HAP-1 (cell line): ENCODE measurements at regions not wholly inside any gene's neighbourhood (a gene's known extent, or its start where the extent isn't known, plus 50 kb on each side); places are given as distances from the start of the nearest gene placed in this dataset.
"Not testable (repeated sequence)": the region's sequence is repeated elsewhere in the genome, so short reads cannot be mapped to it uniquely, and the experiment has no call there.

ENCODE experiments used
- DNase-seq, 2 experiments: peaks; one replicate each; pipeline ENCODE4 v3.0.0-alpha.2; 2016 to 2020; ENCODE audit warnings: low spot score in 2 of 2
- H3K27me3 ChIP-seq: fragments of 250-450 bp; sonication (Bioruptor Pico); 2 replicates; pipeline ENCODE4 v1.5.1; 2020; ENCODE audit warnings: low read depth, mild to moderate bottlenecking, moderate library complexity
- H3K36me3 ChIP-seq: fragments of 250-450 bp; sonication (Bioruptor Pico); replicated peaks from 2 replicates; pipeline ENCODE4 v1.5.1; 2020; ENCODE audit warnings: mild to moderate bottlenecking
- H3K4me1 ChIP-seq: fragments of 250-450 bp; sonication (Bioruptor Pico); 2 replicates; pipeline ENCODE4 v1.5.1; 2020; ENCODE audit warnings: mild to moderate bottlenecking
- H3K4me3 ChIP-seq: fragments of 250-450 bp; sonication (Bioruptor Pico); 2 replicates; pipeline ENCODE4 v1.5.1; 2020; ENCODE audit warnings: mild to moderate bottlenecking, moderate library complexity
- H3K9me3 ChIP-seq: fragments of 250-450 bp; sonication (Bioruptor Pico); 2 replicates; pipeline ENCODE4 v1.5.1; 2020; ENCODE audit warnings: mild to moderate bottlenecking, moderate library complexity
- in situ Hi-C: fragments of 300-500 bp; cut with MboI; formaldehyde crosslinking; loops from 3 replicates; pipeline ENCODE4 v1.14.3; 2020; ENCODE audit warnings: low sequenced_read_pairs, inconsistent platforms, mixed read lengths

GRCh38 chr5:37938076-37938852, 98.4 kb upstream of the GDNF start:
- no peaks in the 10 kb centered on the region for H3K4me1 ChIP-seq
- in situ Hi-C loops, result no loop called here

GRCh38 chr5:37936091-37936490, 96.2 kb upstream of the GDNF start:
- no peaks in the 10 kb centered on the region for H3K4me1 ChIP-seq
- in situ Hi-C loops, result no loop called here
- H3K36me3 ChIP-seq, result no peaks in the 10 kb centered on the region
- no peak overlapping the region for H3K4me3 ChIP-seq
- no peaks in the 10 kb centered on the region for H3K9me3 ChIP-seq
- DNase-seq, result no peak
- H3K27me3 ChIP-seq, result peaks cover 2% of the 10 kb centered on the region; the same call in 1 of the 2 replicates

More at GRCh38 chr5:37938076-37938852, 98.4 kb upstream of the GDNF start:
- no peaks in the 10 kb centered on the region for H3K36me3 ChIP-seq
- H3K9me3 ChIP-seq, result no peaks in the 10 kb centered on the region
- DNase-seq, result no peak
- peaks cover 2% of the 10 kb centered on the region; the same call in 1 of the 2 replicates for H3K27me3 ChIP-seq
- no peak overlapping the region for H3K4me3 ChIP-seq

- H3K4me3 ChIP-seq, result no peak overlapping the region
- H3K27me3 ChIP-seq, result peaks cover 2% of the 10 kb centered on the region; the same call in 1 of the 2 replicates
- H3K36me3 ChIP-seq, result no peaks in the 10 kb centered on the region
- H3K4me1 ChIP-seq, result no peaks in the 10 kb centered on the region
- no peaks in the 10 kb centered on the region for H3K9me3 ChIP-seq
- DNase-seq, result no peak
- in situ Hi-C loops, result no loop called here
Observed at GRCh38 chr5:37933576-37933975, 93.7 kb upstream of the GDNF start.

GRCh38 chr5:37932450-37932849, 92.6 kb upstream of the GDNF start:
- in situ Hi-C loops, result no loop called here
- Histone ChIP-seq H3K9me3 (no peaks in the 10 kb centered on the region), H3K4me3 (no peak overlapping the region), H3K36me3 (no peaks in the 10 kb centered on the region), H3K4me1 (no peaks in the 10 kb centered on the region), H3K27me3 (peaks cover 2% of the 10 kb centered on the region; the same call in 1 of the 2 replicates)
- DNase-seq, result no peak

GRCh38 chr5:37931541-37931940, 91.7 kb upstream of the GDNF start:
- Histone ChIP-seq H3K4me3 (no peak overlapping the region), H3K27me3 (peaks cover 2% of the 10 kb centered on the region; the same call in 1 of the 2 replicates), H3K36me3 (no peaks in the 10 kb centered on the region), H3K4me1 (no peaks in the 10 kb centered on the region), H3K9me3 (no peaks in the 10 kb centered on the region)
- DNase-seq, result no peak
- in situ Hi-C loops, result no loop called here

- Histone ChIP-seq H3K27me3 (no peaks in the 10 kb centered on the region; the same call in 1 of the 2 replicates), H3K4me3 (no peak overlapping the region), H3K4me1 (no peaks in the 10 kb centered on the region), H3K9me3 (no peaks in the 10 kb centered on the region), H3K36me3 (no peaks in the 10 kb centered on the region)
- in situ Hi-C loops, result no loop called here
- DNase-seq, result no peak
Observed at GRCh38 chr5:37930350-37930749, 90.5 kb upstream of the GDNF start.

- H3K4me1 ChIP-seq, result no peaks in the 10 kb centered on the region
- H3K27me3 ChIP-seq, result no peaks in the 10 kb centered on the region; the same call in 1 of the 2 replicates
Observed at GRCh38 chr5:37929791-37930190, 90.0 kb upstream of the GDNF start.

GRCh38 chr5:37927753-37928152, 87.9 kb upstream of the GDNF start:
- DNase-seq, H3K4me1 ChIP-seq, H3K27me3 ChIP-seq, H3K9me3 ChIP-seq, in situ Hi-C loops, H3K36me3 ChIP-seq, H3K4me3 ChIP-seq: not testable (repeated sequence)

More at GRCh38 chr5:37929791-37930190, 90.0 kb upstream of the GDNF start:
- Histone ChIP-seq H3K4me3 (no peak overlapping the region), H3K9me3 (no peaks in the 10 kb centered on the region), H3K36me3 (no peaks in the 10 kb centered on the region)
- no peak for DNase-seq
- in situ Hi-C loops, result no loop called here

GRCh38 chr5:37926732-37927131, 86.9 kb upstream of the GDNF start:
- Histone ChIP-seq H3K4me3 (no peak overlapping the region), H3K36me3 (no peaks in the 10 kb centered on the region), H3K27me3 (no peaks in the 10 kb centered on the region), H3K9me3 (no peaks in the 10 kb centered on the region), H3K4me1 (no peaks in the 10 kb centered on the region)
- in situ Hi-C loops, result no loop called here
- DNase-seq, result no peak

GRCh38 chr5:37921452-37921851, 81.6 kb upstream of the GDNF start:
- Histone ChIP-seq H3K4me1 (no peaks in the 10 kb centered on the region), H3K4me3 (no peak overlapping the region), H3K27me3 (0 out of 2 replicates have a peak, but pooled peaks cover 3% of the 10 kb centered on the region), H3K36me3 (no peaks in the 10 kb centered on the region), H3K9me3 (no peaks in the 10 kb centered on the region)
- in situ Hi-C loops, result no loop called here
- DNase-seq, result no peak

- in situ Hi-C loops, result no loop called here
- Histone ChIP-seq H3K36me3 (no peaks in the 10 kb centered on the region), H3K4me3 (no peak overlapping the region), H3K9me3 (no peaks in the 10 kb centered on the region), H3K27me3 (0 out of 2 replicates have a peak, but pooled peaks cover 3% of the 10 kb centered on the region), H3K4me1 (no peaks in the 10 kb centered on the region)
- DNase-seq, result no peak
Observed at GRCh38 chr5:37918424-37918823, 78.6 kb upstream of the GDNF start.

GRCh38 chr5:37916525-37916924, 76.7 kb upstream of the GDNF start:
- Histone ChIP-seq H3K9me3 (no peaks in the 10 kb centered on the region), H3K27me3 (0 out of 2 replicates have a peak, but pooled peaks cover 3% of the 10 kb centered on the region), H3K4me3 (no peak overlapping the region), H3K4me1 (no peaks in the 10 kb centered on the region), H3K36me3 (no peaks in the 10 kb centered on the region)
- DNase-seq, result no peak
- in situ Hi-C loops, result no loop called here

- Histone ChIP-seq H3K27me3 (0 out of 2 replicates have a peak, but pooled peaks cover 3% of the 10 kb centered on the region), H3K9me3 (no peaks in the 10 kb centered on the region), H3K4me1 (no peaks in the 10 kb centered on the region), H3K4me3 (no peak overlapping the region), H3K36me3 (no peaks in the 10 kb centered on the region)
- DNase-seq, result no peak
- in situ Hi-C loops, result no loop called here
Observed at GRCh38 chr5:37915097-37915736, 75.4 kb upstream of the GDNF start.

GRCh38 chr5:37909610-37910266, 69.9 kb upstream of the GDNF start:
- H3K4me1 ChIP-seq, H3K9me3 ChIP-seq: not testable (repeated sequence)

More at GRCh38 chr5:37909610-37910266, 69.9 kb upstream of the GDNF start:
- in situ Hi-C loops, H3K4me3 ChIP-seq, H3K36me3 ChIP-seq, DNase-seq, H3K27me3 ChIP-seq: not testable (repeated sequence)
